ENCODE measurements at regions not wholly inside any gene's neighbourhood (a gene's known extent, or its start where the extent isn't known, plus 50 kb on each side); places are given as distances from the start of the nearest gene placed in this dataset.

DNA sequence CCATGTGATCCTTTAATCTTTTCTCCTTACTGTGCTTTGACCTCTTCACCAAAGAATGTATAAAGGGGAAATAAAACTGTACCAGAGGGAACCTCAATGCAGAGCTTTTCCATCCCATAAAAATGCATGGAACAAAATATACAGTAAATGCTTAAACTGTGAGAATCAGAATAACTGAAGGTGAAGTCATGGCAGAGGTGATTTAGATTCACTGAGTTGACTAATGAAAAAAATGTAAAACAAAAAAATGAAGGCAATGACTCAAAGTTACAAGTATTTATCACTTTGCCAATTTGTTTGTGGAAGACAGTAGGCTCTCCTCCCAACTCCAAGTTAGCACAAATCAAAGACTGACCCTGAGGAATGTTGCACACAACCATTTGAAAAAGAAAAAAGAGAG lies 1331.6 kb upstream of the SORCS1 start:
- no peak for DNase-seq
- TF ChIP-seq POLR2A (IDR thresholded peaks at IDR 0.05): no peak
- TF ChIP-seq, protein P1, sequence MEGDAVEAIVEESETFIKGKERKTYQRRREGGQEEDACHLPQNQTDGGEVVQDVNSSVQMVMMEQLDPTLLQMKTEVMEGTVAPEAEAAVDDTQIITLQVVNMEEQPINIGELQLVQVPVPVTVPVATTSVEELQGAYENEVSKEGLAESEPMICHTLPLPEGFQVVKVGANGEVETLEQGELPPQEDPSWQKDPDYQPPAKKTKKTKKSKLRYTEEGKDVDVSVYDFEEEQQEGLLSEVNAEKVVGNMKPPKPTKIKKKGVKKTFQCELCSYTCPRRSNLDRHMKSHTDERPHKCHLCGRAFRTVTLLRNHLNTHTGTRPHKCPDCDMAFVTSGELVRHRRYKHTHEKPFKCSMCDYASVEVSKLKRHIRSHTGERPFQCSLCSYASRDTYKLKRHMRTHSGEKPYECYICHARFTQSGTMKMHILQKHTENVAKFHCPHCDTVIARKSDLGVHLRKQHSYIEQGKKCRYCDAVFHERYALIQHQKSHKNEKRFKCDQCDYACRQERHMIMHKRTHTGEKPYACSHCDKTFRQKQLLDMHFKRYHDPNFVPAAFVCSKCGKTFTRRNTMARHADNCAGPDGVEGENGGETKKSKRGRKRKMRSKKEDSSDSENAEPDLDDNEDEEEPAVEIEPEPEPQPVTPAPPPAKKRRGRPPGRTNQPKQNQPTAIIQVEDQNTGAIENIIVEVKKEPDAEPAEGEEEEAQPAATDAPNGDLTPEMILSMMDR (IDR thresholded peaks at IDR 0.05): no peak
- Histone ChIP-seq H3K27me3 (no peaks in the 10 kb centered on the region), H3K27ac (no peak overlapping the region), H3K4me1 (no peaks in the 10 kb centered on the region), H3K4me3 (no peak overlapping the region), H3K9me3 (peaks cover 0 to 3% (median 0%) of the 10 kb centered on the region in 12 donors), H3K36me3 (no peaks in the 10 kb centered on the region)
- ATAC-seq: no peak
- intact Hi-C loops (cut with DNase I): no loop called here

DNA sequence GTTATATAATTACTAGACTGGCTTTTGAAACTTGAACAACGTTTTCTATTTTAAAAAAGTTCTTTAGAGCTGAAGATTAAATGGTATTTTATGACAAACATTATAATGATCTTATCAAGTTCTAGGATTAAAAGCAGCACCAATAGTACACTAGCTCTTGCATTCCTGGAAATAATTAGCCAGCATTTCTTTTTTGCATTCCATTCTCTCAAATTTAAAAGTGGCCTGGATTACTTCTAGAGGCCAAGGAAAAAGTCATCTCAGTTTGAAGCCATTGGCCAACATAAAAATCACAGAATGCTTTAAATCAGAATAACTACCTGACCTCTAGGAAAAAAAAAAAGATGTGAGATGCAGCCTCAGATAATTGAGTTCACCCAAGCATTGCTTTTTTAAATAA lies 1326.4 kb upstream of the SORCS1 start:
- H3K4me3 ChIP-seq: no peak overlapping the region
- 17 to 36% (median 26%) methylated on average over 1 of the region's 1 CpG for WGBS, 4 donors
- ATAC-seq (no peak), DNase-seq (no peak)
- no peaks in the 10 kb centered on the region for H3K27me3 ChIP-seq
- no peaks in the 10 kb centered on the region for H3K9me3 ChIP-seq
- H3K27ac ChIP-seq: no peak overlapping the region
- H3K4me1 ChIP-seq: no peaks in the 10 kb centered on the region
- no peaks in the 10 kb centered on the region for H3K36me3 ChIP-seq
- TF ChIP-seq, protein P1 (IDR thresholded peaks at IDR 0.05): no peak
- no peak for TF ChIP-seq POLR2A (IDR thresholded peaks at IDR 0.05)
- intact Hi-C loops (cut with DNase I): no loop called here

DNA sequence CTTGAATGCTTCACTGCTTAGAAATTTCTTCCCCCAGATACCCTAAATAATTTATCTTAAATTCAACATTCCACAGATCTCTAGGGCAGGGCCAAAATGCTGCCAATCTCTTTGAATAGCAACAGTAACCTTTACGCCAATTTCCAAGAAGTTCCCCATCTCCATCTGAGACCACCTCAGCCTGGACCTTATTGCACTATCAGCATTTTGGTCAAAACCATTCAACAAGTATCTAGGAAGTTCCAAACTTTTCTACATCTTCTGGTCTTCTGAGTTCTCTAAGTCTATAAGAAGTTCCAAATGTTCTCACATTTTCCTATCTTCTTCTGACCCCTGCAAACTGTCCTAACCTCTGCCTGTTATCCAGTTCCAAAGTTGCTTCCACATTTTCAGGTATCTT lies 1306.9 kb upstream of the SORCS1 start:
- Histone ChIP-seq H3K9me3 (peaks cover 0 to 5% (median 0%) of the 10 kb centered on the region in 12 donors), H3K4me3 (no peak overlapping the region), H3K27me3 (peaks cover 0 to 14% (median 4%) of the 10 kb centered on the region in 9 donors), H3K36me3 (no peaks in the 10 kb centered on the region), H3K27ac (no peak overlapping the region), H3K4me1 (peaks cover 0 to 2% (median 0%) of the 10 kb centered on the region in 12 donors)
- DNase-seq (no peak), ATAC-seq (no peak)
- no peak for TF ChIP-seq POLR2A (IDR thresholded peaks at IDR 0.05)
- intact Hi-C loops (cut with DNase I): no loop called here
- 93 to 98% (median 96%) methylated on average over 1 of the region's 1 CpG for WGBS, 4 donors

DNA sequence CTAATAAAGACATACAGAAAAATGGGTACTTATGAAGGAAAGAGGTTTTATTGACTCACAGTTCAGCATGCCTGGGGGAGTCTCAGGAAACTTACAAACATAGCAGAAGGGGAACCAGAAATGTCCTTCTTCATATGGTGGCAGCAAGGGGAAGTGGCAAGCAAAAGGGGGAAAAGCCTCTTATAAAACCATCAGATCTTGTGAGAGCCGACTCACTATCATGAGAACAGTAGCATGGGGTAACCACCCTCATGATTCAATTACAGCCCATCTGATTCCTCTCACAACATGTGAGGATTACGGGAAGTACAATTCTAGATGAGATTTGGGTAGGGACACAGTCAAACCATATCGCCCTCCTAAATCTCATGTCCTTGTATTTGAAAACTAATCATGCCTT lies 1305.4 kb upstream of the SORCS1 start:
- no peak overlapping the region for H3K4me3 ChIP-seq
- intact Hi-C loops (cut with DNase I): no loop called here
- peaks cover 0 to 5% (median 0%) of the 10 kb centered on the region in 12 donors for H3K9me3 ChIP-seq
- H3K36me3 ChIP-seq: no peaks in the 10 kb centered on the region
- TF ChIP-seq, protein P1 (IDR thresholded peaks at IDR 0.05): no peak
- TF ChIP-seq POLR2A (IDR thresholded peaks at IDR 0.05): no peak
- no peak overlapping the region for H3K27ac ChIP-seq
- peaks cover 0 to 21% (median 10%) of the 10 kb centered on the region in 9 donors for H3K27me3 ChIP-seq
- H3K4me1 ChIP-seq: peaks cover 0 to 8% (median 0%) of the 10 kb centered on the region in 12 donors
- DNase-seq (no peak), ATAC-seq (no peak)
- WGBS, 4 donors: 54 to 64% (median 61%) methylated on average over 3 of the region's 3 CpGs

All from heart left ventricle (tissue), 16 donors.